ENCODE measurements at regions not wholly inside any gene's neighbourhood (a gene's known extent, or its start where the extent isn't known, plus 50 kb on each side); places are given as distances from the start of the nearest gene placed in this dataset.
A peak's percentile ranks its signal among the peaks of the same experiment; 100 is the strongest.

DNA sequence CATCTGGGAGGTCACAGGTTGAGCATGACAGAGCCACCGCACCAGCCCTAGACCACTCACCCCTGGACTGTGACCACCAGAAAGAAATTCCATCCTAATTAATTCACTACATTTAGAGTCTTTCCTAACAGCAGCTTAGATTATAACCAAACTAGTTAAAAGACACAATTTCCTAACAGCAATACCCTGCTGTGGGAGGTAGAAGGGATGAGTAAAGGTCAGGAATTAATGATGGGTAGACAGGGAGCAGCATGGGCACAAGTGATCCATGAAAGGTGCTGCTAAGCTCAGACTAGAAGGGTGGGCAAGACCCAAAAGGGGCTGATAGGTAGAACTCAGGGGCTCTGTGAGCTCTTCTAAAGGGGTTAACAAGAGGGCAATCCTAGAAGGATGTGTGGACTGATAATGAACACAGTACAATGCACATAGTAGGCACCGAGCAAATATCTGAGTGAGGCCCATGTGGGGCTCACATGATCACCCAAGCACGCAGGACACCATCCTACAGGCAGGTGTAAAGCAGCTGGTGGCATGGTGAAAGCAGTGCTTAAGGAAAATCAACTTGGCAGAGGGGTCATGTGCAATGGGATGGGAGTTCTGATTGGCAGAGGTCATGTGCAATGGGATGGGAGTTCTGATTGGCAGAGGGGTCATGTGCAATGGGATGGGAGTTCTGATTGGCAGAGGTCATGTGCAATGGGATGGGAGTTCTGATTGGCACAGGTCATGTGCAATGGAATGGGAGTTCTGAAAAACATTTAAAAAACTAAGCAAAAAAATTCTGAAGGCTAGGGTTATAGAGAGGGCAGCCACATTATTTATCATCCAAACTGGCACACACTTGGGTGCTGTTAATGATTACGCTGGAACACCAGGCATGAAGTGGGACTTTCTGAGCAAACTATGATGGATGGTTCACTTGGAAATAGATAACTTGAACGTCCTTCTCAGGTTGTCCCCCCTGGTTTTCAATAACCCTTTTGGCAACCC is 188.2 kb upstream of the FOXQ1 start:
- no peak for DNase-seq (ENCODE audit: low read depth)

DNA sequence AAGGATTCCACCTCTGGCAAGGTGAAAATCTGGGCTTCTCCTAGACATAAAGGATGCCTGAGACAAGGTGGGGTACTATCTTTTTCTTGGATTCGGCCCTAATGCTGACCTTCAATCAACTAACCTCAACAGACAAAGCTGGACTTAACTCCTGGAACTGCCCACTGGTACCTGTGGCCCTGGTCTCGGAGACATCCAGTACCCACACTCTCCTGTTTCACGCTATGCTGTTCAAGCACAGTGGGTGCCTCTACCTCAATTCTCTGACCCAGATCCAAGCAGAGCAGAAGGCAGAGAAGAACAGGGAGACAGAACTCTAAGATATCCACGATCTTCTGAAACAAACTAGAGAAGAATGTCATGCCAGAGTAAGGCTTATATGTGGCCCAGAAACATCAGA is 189.8 kb upstream of the FOXQ1 start:
- DNase-seq (ENCODE audit: low read depth): no peak

DNA sequence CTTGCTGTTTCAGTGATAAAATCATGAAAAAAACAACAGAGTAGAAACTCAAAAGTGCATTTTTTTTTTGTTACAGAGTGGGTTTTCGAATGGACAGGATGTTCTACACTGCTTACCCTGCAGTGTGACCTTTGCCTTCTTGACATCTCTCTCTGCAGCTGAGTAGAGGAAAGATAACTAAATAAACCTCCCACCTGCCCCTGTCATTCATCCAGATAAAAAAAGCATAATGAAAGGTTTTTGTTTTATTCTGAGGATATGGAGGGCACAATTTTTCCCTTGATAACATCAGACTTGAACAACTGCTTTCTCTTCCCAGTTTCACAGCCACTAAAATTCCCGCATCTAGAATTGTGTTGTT is 193.6 kb upstream of the FOXQ1 start:
- no peak for DNase-seq (ENCODE audit: low read depth)

DNA sequence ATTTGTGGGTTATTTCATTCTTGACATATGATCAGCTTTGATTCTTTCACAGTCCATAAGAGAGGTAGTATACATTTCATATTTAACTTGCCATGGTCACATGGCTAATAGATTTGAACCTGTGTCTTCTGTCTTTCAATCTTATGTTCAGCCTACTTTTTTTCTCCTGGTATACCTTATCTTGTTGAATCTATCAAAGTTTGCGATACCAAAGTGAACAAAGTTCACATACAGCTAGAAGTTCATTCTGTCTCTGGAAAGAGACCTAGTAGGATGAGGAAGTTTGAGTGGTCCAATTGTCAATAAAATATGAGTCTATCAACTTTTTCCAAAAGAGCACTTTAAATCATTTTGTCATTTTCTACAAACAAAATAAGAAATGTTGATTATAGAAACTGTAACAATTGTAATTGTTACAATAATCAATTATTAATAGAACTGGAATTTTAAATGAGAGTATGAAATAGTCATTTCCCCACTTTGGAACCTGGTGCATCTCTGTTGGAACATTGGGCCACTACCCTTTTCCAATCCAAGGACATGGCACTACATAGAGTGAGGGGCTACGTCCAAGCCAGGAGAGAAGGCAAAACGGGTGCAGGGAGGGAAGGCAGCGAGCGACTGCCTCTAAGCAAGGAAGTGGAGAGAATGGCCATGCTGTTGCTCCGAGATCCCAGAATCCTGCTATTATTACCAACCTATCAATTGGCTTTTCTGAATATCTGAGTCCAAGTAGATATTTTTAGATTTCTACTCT is 194.2 kb upstream of the FOXQ1 start:
- no peak for DNase-seq (ENCODE audit: low read depth)

DNA sequence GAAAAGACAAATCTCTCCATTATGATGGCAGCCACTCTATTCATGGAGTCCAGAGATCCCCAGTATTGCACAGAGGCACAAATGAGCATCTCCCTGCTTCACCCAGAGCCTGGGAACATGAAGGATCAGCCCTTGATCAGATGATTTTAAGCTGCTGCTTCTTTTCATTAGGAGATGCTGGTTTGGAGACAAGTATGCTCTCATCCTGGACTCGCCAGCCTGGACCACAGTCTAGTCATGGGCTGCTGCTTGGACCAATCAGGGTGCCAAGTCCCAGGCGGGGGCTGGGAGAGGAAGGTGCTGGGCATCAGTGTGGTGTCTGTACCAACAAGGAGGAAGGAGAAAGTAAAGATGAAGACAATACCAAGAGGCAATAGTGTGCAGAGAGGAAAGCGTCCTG is 195.7 kb upstream of the FOXQ1 start:
- no peak for DNase-seq (ENCODE audit: low read depth)

DNA sequence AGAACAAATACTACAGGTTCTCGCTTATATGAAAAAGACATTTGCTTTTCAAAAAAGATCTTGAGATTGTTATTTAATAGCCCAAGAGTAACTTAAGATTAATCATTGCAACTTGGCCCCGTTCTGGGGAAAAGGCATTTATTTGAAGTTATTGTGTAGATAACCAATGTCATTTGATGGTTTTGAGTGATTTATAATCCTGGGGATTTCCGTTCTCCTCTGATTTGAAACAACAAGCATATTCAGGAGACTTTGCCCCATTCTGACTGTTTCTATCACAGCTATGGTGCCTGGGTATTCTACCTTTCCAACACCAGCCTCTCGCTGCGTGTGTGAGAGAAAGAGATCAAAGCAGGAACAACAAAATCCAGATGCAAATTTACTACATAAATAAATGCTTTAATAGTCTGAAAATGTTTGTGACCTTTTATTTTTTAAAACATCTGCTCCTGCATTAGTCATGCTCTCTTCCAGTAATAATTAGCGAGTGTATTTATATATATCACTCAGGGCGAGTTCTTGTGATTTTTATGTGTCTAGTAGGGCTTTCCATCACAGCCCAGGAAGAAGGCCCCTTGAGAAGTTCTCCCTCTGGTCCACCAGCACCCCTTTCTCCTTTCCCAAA is 197.9 kb upstream of the FOXQ1 start:
- peak; percentile 37 for DNase-seq (ENCODE audit: low read depth)

DNA sequence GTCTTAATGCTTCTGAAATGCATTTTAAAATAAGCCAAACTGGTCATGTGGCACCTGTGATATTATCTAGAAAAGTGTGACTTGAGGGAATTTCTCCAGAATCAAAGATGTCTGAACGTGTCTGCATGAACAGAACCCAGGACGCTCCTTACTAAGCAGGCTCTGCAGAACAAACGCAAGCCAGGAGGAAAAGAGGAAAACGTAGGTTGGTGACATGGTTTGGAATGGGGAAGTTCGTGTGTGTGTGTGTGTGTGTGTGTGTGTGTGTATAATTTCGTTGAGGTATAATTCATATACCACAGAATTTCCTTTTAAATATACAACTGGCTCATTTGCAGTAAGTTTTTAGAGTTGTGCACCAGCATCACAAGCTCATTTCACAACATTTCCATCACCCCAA is 200.5 kb upstream of the FOXQ1 start:
- no peak for DNase-seq (ENCODE audit: low read depth)

DNA sequence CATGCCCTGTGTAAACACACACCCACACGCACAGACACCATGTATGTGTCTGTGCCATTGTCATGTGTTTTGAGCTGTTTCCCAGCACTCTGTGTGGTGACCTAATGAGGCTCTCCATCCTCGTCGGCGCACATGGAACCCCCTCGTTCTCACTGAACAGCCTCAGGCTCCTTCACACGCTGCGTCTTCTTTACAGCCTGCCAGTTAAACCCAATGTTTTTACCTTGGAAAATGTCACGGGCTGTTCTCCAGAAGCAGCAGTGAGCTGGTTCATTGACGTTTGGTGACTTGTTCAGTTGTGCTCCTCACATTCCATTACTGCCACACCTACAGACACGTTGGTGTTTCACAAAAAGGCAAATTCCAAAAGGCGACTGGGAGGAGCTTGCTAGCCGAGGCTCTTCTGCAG is 201.0 kb upstream of the FOXQ1 start:
- no peak for DNase-seq (ENCODE audit: low read depth)

DNA sequence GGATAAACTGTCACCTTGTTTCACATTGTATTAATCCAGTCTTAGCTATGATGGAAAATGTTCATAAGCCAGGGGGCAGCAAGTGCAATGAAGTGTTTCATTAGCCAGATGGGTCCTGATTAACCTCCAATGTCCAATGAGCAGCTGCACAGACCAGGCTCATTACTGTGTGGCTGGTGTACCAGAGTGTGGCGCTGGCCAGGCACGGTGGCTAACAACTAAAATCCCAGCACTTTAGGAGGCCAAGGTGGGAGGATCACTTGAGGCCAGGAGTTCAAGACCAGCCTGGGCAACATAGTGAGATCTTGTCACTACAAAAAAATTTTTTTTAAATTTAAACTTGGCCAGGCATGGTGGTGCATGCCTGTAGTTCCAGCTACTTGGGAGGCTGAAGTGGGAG is 201.7 kb upstream of the FOXQ1 start:
- peak; percentile 54 for DNase-seq (ENCODE audit: low read depth)

DNA sequence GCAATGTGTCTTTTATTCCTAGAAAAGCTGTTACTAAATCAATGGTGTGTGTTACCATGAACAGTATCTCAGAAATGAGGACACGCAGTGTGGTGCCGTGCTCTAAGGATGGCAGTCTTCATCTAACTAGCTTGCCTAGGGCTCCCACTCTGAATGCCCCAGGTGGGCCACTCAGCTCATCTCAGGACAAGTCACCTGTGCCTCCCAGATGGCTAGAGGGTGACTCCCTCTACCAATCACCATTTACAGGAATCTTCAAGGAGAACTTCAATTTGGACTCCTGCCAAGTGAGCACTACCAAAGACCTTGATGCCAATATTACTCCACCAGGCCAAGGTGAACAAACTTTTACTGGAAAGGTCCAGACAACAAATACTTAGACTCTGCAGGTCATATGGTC is 202.8 kb upstream of the FOXQ1 start:
- DNase-seq (ENCODE audit: low read depth): no peak

DNA sequence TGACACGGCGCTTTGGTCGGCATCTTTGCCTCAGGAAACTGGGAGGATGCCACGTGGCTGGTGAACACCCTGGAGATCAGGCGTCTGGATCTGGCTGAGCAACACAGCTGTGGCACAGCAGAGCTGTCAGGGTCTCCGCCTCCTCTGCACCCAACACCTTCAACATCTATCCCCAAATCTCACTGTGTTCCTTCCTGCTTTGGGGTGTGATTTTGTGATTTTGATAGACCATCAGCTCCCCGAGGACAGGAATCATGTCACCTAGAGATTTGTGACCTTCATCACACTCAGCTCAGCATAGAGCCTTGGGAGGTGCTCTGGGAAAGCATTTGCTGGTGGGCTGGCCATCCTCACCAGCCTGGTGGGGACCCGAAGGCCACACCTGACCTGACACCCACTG is 203.7 kb upstream of the FOXQ1 start:
- no peak for DNase-seq (ENCODE audit: low read depth)

DNA sequence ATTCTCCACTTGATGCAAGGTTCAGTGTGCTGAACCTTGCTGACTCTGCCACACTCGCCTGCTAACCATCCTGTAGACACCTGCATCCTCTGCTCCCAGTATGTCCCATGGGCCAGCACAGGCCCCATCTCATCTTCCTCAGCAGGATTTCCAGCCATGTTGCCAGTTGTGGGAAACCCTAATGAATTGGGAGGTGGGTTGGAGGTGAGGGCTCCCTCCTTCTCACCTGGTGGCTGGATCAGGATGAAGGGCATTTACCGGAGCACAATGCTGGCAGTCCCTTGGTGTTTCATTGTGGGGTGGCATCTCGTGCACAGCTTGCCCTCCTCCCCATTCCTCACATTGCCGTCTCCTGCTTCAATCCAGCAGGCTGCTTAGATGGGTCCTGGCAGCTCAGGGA is 204.3 kb upstream of the FOXQ1 start:
- no peak for DNase-seq (ENCODE audit: low read depth)

DNA sequence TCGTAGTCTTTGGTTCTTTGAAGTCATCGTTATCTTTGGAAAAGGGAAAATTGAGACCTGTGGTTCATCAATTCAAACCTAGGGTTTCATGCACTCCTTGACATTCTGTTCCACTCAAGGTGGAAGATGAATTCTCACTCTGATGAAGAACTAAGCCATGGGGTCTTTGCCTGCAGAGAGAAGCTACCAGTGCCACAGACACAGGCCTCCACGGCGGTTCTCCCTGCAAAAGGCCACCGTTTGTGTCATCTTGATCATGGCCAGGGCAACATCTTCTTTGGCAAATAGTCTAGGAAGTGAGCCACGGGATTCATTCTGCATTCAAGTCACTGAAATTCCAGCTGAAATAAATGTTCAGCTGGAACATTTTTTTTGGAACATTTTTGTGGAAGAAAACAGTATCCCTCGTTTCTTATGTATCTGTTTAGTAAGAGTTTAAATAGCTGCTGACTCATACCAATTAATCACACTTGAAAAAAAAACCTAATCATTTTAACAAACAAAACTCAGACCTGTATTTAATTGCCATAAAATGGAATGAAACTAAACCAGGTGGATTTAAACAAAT is 206.0 kb upstream of the FOXQ1 start:
- DNase-seq (ENCODE audit: low read depth): peak; percentile 22

DNA sequence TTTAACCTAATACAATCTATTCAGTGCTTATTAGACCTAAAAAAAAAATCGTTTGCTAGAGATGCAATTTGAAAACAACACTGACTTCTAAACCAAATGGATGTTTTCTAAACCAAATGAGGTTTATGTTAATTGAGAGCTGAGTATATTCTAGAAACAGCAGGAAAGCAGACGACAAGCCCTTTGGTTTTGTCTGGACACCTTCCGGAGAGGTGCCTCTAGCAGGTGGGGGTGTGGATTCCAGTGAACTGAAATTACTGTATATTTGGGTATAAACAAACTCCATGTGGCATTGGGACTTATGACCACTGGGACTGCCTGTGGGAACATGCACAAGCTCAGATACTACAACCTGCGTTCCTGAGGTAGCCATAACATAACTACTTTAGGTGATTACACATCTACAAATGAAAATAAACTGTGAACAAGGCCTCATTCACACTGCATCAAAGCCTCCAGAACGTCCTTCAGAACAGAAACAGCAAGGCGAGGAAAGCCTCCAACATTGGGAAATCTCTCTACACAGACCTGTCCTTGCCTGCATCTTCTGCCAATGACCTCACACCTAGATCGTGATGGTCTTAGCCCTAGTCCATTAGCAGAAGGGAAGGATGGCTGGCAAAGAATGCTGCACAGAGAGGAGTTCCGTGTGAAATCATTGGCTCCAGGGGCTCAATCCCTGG is 206.8 kb upstream of the FOXQ1 start:
- no peak for DNase-seq (ENCODE audit: low read depth)

DNA sequence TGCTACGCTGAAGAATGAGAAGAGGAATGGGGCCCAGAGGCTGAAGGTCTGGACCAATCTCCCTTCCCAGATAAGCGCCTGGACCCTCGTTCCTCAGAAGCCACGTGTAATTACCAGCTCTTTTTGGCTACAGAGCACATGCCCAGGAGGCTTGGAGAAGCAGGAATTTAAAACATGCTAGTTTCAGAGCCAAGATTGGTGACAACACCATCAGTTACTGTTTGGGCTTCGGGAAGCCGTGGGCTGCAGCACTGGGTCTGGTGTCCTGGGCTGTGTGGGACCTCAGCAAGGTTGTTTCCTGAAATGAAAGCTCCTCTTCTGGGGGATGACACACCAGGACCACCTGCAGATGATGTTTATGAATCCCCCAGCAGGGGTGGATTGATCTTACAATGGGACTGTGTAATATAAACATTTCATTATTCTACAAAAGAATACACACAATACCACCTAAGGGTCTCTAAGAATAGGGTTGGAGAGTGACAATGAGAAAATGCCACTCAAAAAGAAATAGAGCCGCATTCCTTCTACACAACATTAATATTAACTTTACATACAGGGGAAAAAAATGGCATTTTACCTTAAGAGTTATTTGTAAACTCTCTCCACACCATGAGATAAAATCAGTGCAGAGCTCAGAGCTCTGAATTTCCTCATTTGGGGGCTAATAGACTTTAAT is 207.8 kb upstream of the FOXQ1 start:
- DNase-seq (ENCODE audit: low read depth): no peak

DNA sequence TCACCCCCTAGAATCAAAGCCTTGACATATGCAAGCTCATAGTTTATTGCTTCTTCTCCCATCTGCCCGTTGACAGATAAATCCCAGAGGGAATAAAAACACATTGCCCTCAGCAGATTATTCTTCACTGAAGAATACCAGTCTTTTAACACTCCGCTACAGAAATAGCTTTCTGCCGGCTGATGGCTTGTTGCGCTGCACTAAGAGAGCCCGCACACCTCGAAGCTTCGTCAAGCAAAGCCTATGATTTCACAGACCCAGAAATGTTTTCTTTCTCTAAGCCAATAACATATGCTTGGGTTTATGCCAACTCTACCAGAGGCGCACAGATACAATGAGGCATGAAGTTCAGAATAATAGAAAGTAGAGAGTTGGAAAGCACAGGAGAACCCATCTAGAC is 208.9 kb upstream of the FOXQ1 start:
- DNase-seq (ENCODE audit: low read depth): no peak

DNA sequence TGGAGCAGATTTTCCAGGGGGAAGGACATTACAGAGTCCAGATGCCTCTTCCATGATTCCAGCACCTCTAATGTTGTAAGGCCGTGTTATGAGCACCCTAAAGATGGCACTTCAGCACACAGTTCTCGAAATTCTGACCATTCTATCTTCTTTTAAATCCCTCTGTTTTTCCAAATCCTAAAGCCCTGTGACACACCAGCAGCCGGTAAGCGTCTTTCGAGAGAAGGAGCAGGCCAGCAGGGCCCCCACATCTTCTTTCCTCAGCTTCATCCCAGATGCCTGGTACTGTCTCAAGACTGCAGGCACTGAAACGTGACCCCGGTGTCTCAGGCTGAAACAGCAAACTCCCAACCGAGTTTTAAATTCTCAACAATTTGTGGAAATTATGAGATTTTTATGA is 211.6 kb upstream of the FOXQ1 start:
- no peak for DNase-seq (ENCODE audit: low read depth)

DNA sequence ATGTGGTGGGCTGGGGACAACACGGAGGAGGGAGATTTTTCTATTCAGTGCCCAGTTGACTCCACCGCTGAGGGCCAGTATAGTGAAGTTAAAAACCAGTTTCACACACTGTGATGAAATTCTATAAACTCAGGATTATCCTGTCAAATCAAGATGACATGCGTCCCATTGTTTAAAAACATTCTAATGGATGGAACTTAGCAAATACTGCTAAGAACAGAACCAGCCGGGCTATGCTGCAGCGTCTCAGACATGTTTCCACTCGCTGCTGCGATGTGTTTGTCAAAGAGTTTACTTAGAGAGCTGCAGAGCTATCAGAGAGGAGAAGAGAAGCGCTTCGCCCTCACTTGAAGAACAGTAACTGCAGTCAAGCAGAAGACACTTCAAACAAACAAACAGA is 212.6 kb upstream of the FOXQ1 start:
- DNase-seq (ENCODE audit: low read depth): no peak

DNA sequence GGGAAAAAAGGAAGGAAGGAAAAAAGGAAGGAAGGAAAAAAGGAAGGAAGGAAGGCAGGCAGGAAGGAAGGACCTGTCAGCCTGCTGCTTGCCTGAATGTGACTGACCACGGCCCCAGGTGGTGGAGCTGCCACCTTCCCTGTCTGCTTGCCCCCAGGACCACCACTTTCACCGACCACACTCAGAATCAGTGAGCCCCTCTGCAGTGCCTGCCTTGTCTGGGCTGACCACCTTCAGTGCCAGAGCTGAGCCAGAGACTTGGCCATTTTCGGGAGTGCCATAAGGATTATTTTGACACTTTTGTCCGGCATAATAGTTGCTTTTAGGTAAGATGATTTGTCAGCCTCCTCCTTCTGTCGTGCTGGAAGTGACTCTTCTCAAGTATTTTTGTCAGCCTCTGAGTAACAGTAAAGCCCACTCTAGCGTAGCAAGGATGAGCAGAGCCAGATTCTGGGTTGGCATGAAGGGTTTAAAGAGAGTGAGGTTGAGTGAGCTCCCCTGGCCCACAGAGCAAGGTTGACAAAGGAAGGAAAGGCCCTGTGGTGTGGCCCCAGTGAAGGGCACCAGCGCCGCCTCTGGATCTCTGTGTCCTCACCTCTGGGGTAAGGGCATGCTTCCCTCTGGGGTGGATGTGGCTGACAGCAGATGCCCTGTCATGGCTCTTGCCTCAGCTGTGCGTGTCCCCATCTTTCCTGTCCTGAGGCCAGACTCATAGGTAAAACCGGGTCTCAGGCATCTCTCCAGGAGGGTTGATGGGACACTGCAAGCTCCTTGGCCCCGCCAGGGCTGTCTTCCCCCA is 214.7 kb upstream of the FOXQ1 start:
- no peak for DNase-seq (ENCODE audit: low read depth)

DNA sequence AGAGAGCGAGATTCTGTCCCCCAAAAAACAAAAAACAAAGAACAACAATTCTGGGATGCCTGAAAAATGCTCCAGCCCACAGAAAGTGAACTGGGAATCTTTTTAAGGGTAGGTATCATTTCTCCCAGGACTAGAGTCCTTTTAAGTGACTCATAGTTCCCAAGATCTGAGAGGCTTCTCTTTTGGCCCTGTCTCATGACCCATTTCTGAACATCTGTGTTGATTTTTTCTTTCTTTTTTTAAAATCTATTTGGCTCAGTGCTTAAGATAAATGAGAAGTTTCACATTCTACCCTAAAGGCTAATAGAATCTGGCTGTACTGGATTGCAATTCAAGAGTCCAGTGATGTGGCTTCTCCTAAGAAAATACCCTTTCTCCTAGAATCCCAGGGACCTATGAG is 217.6 kb upstream of the FOXQ1 start:
- DNase-seq (ENCODE audit: low read depth): peak; percentile 55

Measured in M059J (cell line).